Suppressor macrophage (primary cell): ENCODE measurements at regions not wholly inside any gene's neighbourhood (a gene's known extent, or its start where the extent isn't known, plus 50 kb on each side); places are given as distances from the start of the nearest gene placed in this dataset.
A peak's percentile ranks its signal among the peaks of the same experiment; 100 is the strongest.

Source experiments
- DNase-seq, 4 experiments: peaks; one replicate each; pipeline ENCODE4 v3.0.0-alpha.2; 2020 to 2022

GRCh38 chr6:90401933-90402830 is 105.5 kb upstream of the BACH2 start:
- DNase-seq: no peak

DNA sequence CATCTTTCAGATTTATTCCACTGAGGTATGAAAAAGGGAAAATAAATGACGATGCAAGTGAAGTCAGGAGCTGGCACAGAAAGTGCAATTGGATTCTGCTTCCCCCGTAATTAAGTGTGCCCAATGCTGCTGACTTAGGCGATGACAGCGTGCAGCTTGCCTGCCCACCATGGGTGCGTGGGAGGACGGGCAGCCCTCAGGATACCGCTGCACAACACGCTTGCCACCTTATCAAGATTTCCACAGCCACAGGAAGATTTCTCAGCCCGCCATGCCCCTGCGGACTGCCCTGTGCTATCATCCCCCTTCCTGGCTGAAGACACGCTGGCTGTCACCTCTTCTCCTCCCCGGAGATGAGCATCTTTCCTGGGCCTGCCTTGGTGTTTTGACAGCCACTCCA is 103.3 kb upstream of the BACH2 start:
- DNase-seq: no peak

DNA sequence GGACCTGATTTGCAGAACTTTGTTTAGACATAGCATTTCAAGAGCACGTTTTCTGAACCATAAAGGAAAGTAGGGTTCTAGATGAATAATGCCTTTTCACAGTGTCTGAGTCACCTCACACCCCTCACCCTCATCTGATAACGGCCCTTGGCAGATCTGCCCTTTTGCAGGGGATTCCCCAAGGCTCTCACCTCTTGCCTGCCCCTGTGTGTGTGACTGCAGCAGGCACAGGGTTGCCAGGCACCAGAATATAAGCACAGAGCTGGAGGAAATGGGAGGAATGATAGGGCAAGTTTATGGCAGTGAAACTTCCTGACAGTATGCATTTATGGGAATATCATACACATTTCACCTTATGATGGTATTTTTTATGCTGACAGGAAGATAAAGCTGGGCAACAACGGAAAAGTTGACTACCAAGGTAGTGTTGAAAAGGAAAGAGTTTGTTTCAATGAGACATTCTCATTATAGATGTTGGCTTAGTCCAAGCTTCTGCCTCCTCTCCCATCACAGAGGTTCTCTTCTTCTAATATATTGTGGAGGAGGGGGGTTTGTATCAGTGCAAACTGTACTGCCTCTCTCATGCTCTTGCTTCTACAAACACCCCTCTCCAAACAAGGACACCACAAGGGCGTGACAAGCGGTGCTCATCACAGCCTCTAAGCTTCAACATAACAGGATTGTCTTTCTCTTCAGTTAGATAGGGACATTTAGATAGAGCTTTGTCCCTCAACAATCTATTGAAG is 101.5 kb upstream of the BACH2 start:
- DNase-seq: peak in 1 of 4 experiments; percentile 15

DNA sequence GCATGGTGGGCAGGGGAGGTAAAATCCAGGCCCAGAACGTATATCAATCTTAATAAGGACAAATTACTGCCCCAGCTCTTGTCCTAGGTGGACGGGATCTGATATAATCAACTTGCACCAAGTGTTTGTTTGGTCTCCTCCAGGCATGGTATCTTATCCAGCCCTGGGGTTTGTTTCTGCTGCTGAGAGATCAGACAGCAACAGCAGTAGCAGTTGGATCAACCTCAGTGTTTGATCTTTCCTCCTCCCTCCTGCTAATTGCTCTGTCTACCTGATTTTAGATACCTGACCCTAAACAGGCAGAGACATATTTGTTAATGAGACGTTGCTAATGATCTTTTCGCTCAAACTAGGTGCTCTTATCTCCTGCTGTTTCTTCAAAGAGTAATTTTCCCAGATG is 100.4 kb upstream of the BACH2 start:
- no peak for DNase-seq

DNA sequence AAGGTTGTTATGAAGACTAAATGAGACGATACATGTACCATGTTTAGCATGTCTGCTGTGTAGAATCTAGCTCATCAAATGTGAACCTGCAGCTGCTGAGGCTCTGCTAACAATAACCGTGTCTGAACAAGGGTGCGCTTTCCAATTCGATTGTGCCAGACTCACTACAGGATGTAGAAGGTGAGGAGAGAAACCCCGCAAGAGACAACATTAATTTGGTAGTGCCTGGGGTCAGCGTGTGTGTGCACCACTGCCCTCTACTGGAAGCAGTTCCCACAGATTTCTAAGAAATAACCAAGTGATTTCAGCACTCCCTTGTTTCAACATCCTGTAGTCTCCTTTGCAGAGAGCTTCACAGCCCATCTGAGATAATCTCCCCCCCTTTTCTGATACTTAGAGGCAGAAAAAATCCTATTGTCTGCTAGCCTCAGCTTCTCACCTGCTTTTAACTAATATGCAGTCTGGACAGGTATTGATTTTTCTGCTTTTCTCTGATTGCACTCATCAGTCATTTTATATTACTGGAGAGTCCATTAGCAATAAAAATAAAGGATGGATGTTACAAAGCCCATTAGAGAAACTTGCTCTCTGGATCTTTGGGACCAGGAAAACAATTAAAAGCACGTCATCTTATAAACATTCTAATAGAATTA is 96.7 kb upstream of the BACH2 start:
- peak; percentile 69 to 80 (median 77) for DNase-seq

- no peak for DNase-seq
These were observed 93.7 kb upstream of the BACH2 start for GRCh38 chr6:90390379-90390778.

DNA sequence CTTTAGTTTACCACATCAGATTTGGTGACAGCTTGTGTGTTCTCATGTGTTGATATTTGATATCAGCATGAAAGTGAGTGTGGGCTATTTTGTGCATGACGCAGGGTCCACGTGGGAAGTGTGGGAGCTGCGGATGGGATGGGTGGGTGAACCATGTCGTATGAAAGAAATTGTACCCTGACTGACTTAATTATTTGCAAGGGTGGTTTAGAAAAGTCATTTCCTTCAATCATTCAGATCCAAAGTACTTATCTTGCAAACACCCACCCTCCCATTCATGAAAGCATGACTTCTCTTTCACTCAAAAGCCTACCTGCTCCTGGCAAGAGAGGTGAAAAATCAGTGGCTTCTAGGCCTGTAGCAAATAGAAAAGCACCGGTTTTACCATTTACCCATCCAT is 91.8 kb upstream of the BACH2 start:
- no peak for DNase-seq

GRCh38 chr6:90387826-90388225 is 91.2 kb upstream of the BACH2 start:
- no peak for DNase-seq

GRCh38 chr6:90387383-90387775 is 90.7 kb upstream of the BACH2 start:
- no peak for DNase-seq

DNA sequence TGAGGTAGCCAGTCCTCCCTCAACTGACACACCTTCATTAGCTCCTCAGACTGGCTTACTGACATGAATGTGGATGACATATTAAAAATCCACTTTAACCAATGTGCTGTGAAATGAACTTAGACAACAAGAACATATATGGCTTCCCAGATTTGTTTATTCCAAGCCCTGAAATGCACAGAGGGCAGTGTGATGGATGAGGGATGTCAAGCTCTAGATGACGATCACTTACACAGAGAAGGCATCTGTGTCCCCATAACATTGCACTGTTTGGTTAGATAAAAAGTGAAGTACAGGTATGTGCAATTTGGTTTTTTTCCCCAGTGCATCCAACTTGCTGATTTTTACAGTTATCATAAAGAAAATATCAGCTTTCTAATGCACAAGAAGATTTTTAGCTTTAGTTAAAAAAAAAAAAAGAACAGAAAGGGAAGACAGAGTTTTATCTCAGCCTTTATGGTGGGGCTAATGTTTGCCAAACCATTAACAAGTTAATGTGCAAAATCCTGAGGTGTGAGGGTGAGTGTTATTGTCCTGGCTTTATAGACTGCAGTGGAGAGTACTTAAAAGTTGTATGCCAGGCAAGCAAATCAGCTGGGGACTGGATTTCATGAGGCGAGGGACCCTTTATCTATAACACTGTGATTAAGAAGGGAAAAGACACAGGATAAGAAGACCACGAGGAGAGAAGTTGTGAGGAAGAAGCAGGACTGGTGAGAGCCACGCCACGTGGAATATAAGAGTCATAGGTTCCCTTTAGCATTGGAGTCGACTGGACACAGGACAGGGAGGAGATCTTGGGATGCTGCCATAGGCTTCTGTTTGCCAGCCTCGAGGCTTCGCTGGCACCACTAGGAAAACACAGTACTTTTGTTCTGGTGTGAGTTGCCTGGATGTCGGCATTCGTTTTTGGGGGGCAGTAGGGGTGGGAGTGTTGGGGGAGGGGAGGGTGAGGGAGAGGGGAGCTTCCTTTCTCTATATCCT is 90.0 kb upstream of the BACH2 start:
- DNase-seq: no peak

DNA sequence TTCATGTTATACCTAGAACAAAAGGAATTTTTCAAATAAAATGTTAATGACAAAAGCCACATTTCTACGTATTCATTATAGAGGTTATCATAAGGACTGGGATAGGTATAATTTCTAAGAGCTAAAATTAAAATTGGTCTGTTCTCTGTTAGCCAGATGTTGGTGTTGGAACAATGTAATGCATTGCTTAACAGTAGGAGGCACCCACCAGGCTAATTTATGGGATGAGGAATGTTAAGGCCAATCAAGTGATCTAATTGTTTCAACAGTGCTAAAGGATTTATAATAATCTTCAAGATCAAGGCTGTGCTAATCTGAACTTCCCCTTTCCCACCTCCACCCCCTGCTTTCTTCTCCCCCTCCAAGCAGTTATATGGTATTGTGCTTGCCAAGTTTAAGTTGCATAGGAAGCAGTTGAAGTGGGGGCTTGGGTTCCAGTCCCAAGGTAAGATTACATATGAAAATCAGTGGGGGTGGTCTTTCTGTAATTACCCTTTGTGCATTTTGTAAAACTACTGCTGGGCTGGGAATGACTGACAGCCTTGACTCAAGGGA is 89.2 kb upstream of the BACH2 start:
- peak in 2 of 4 experiments; percentile 16 to 34 for DNase-seq

- no peak for DNase-seq
These were observed 88.1 kb upstream of the BACH2 start for GRCh38 chr6:90384720-90385119.

DNA sequence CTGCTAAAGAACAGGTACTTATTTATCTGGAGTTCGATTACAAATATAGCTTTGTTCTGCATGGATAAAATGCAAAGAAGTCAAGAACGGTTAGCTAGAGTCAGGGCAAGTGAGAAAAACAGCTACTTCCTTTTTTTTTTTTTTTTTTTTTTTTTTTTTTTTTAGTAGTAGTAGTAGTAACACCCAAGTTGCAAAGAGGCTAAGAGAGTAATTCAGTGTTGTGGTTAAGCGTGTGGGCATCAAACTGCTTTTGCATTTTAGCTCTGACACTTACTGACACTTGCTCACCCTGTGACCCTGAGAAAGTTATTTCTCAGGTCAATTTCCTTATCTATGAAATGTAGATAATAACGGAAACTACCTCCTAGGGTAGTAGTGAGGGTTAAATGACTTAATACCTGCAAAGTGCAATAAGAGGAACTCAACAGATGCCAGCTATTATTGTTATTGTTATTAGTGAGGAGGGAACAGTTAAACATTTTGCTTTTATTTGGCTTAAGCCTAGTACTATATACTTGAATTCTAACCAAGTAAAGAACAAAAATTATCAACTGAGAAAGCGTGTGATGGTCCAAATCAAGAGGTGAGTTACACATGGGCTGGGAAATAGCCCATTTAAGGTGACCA is 86.7 kb upstream of the BACH2 start:
- peak; percentile 35 to 78 (median 54) for DNase-seq

DNA sequence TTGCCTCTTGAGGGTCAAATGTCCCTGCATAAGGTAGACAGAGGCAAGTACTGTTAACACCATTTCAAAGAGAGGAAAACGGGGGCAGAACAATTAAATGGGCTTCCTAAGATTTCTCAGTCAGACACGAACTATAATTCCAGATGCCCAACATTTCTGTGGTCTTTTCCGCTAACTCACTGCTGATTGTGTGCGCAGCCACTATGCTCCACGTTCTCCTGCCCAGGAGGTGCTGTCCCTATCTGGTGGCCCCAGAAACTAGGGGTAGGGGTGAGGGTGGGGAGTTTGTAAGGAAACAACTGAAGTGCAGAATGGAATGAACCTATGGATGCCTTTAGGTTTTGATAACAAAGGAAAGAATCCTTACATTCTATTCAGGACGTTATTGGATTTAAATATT is 86.1 kb upstream of the BACH2 start:
- DNase-seq: no peak

DNA sequence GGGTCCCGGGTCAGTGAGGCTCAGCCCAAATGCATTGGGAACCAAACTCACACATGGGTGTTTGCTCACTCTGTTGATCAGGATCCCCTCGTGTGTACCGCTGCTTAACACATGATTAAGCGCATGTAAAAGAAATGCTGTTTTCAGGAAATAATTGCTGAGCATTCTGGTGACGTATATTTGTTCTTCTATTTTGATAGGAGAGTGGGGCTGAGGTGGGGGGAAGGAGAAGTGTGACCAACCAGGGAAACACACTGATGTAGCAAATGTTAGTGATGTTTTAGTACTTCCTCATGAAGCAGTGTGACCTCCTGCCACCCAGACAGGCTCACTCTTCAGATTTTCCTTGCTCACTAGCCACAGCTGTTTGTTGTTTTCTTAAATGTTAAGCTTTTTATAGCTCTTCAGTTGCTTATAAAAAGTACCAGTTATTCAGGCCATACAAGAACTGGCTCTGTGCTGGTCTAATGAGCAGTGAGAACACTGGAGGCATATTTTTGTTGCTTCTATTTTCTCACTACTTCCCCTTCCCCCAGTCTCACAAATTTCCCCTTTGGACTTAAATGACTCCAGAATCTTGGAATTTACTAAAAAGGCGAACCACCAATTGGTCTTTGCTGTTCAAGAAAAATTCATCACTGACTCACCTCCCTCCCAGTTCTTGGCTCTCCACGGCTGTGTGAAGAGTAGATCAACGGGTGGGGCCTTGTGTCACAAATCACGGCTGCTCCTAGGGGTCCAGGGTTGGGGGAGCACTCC is 79.2 kb upstream of the BACH2 start:
- DNase-seq: peak; percentile 75 to 90 (median 80)

DNA sequence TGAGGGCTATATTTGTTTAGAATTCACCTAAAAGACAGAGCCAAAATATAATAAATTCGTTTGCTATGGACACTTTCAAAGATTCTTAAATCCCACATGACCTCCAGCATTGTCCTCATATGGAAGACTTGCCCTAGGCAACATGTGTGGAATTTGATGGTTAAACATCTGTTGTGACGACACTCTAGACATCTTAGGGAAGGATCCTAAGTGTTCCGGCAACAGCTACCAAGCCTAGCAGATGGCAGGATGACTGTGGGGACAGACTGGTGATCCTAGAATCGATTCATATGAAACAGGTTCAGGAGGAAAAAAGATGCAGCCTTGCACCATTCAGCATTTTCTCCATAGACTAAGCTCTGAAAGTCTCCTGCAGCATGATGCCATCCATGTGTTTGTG is 77.6 kb upstream of the BACH2 start:
- DNase-seq: no peak

- no peak for DNase-seq
These were observed 76.2 kb upstream of the BACH2 start for GRCh38 chr6:90372885-90373284.

- DNase-seq: no peak
These were observed 75.8 kb upstream of the BACH2 start for GRCh38 chr6:90372450-90372849.

- no peak for DNase-seq
These were observed 73.9 kb upstream of the BACH2 start for GRCh38 chr6:90370493-90370959.

DNA sequence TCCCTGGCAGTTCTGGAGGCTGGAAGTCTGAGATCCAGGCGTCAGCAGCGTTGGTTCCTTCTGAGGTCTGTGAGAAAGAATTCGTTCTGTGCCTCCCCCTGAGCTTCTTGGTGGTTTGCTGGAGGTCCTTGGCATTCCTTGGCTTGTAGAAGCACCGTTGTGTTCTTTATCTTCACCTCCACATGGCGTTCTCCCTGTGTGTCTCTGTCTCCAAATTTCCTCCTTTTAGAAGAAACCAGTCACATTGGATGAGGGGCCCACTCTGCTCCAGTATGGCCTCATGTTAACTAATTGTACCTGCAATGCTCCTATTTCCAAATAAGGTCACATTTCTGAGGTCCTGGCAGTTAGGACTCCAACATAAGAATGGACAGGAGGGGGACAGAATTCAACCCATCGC is 73.0 kb upstream of the BACH2 start:
- DNase-seq: no peak
